HEK293 (cell line): ENCODE measurements at regions not wholly inside any gene's neighbourhood (a gene's known extent, or its start where the extent isn't known, plus 50 kb on each side); places are given as distances from the start of the nearest gene placed in this dataset.

Source experiments
- BCL6B ChIP-seq: fragments of 450-650 bp; formaldehyde crosslinking; IDR thresholded peaks from 2 replicates; pipeline ENCODE4 v1.5.1; 2017; ENCODE audit warnings: missing biosample characterization, missing genetic modification characterization
- EGR2 ChIP-seq: fragments of 450-650 bp; formaldehyde crosslinking; IDR thresholded peaks from 2 replicates; pipeline ENCODE4 v1.5.1; 2016; ENCODE audit warnings: low read depth, missing biosample characterization, missing genetic modification characterization
- GLI2 ChIP-seq: fragments of 450-650 bp; formaldehyde crosslinking; IDR thresholded peaks from 2 replicates; pipeline ENCODE4; 2017; ENCODE audit warnings: missing biosample characterization, missing genetic modification characterization, low read depth, borderline replicate concordance
- HIC1 ChIP-seq: fragments of 450-650 bp; formaldehyde crosslinking; IDR thresholded peaks from 2 replicates; pipeline ENCODE4 v1.5.1; 2016; ENCODE audit warnings: missing biosample characterization, missing genetic modification characterization
- IKZF3 ChIP-seq: fragments of 450-650 bp; IDR thresholded peaks from 2 replicates; pipeline ENCODE4 v1.5.0; 2018; ENCODE audit warnings: missing biosample characterization, mild to moderate bottlenecking, missing genetic modification characterization, moderate library complexity
- KLF1 ChIP-seq: fragments of 450-650 bp; formaldehyde crosslinking; IDR thresholded peaks from 2 replicates; pipeline ENCODE4 v1.5.1; 2016; ENCODE audit warnings: missing biosample characterization, missing genetic modification characterization
- SETDB1 ChIP-seq: IDR thresholded peaks from one replicate; pipeline ENCODE4 v1.6.1; 2017; ENCODE audit warnings: mild to moderate bottlenecking, low read length, moderate library complexity, mixed read lengths; ENCODE audit not compliant: insufficient read length
- SP2 ChIP-seq: fragments of 450-650 bp; formaldehyde crosslinking; IDR thresholded peaks from 2 replicates; pipeline ENCODE4 v1.5.1; 2016; ENCODE audit warnings: missing biosample characterization, missing genetic modification characterization
- WT1 ChIP-seq: fragments of 450-650 bp; formaldehyde crosslinking; IDR thresholded peaks from 2 replicates; pipeline ENCODE4 v1.5.1; 2016; ENCODE audit warnings: missing biosample characterization, missing genetic modification characterization
- ZBTB44 ChIP-seq: fragments of 450-650 bp; IDR thresholded peaks from 2 replicates; pipeline ENCODE4 v1.5.1; 2018; ENCODE audit warnings: missing biosample characterization, mild to moderate bottlenecking, missing genetic modification characterization
- ZBTB6 ChIP-seq: fragments of 450-650 bp; formaldehyde crosslinking; IDR thresholded peaks from 2 replicates; pipeline ENCODE4 v1.5.1; 2017; ENCODE audit warnings: missing biosample characterization, missing genetic modification characterization
- ZFHX2 ChIP-seq: fragments of 450-650 bp; formaldehyde crosslinking; conservative IDR thresholded peaks from 2 replicates; pipeline ENCODE4 v1.5.1; 2016; ENCODE audit warnings: missing biosample characterization, missing genetic modification characterization
- ZFP3 ChIP-seq: fragments of 450-650 bp; formaldehyde crosslinking; IDR thresholded peaks from 2 replicates; pipeline ENCODE4 v1.5.1; 2016; ENCODE audit warnings: low read depth, missing biosample characterization, missing genetic modification characterization
- ZNF2 ChIP-seq: fragments of 450-650 bp; formaldehyde crosslinking; IDR thresholded peaks from 2 replicates; pipeline ENCODE4 v1.5.1; 2016; ENCODE audit warnings: missing biosample characterization, missing genetic modification characterization
- ZNF211 ChIP-seq: fragments of 450-650 bp; formaldehyde crosslinking; IDR thresholded peaks from 2 replicates; pipeline ENCODE4 v1.5.1; 2016; ENCODE audit warnings: low read depth, missing biosample characterization, missing genetic modification characterization
- ZNF239 ChIP-seq: fragments of 450-650 bp; formaldehyde crosslinking; IDR thresholded peaks from 2 replicates; pipeline ENCODE4 v1.5.1; 2016; ENCODE audit warnings: missing biosample characterization, missing genetic modification characterization
- ZNF248 ChIP-seq: fragments of 450-650 bp; formaldehyde crosslinking; IDR thresholded peaks from 2 replicates; pipeline ENCODE4 v1.5.1; 2017; ENCODE audit warnings: missing biosample characterization, missing genetic modification characterization
- ZNF362 ChIP-seq: fragments of 450-650 bp; formaldehyde crosslinking; IDR thresholded peaks from 2 replicates; pipeline ENCODE4 v1.5.1; 2016; ENCODE audit warnings: missing biosample characterization, missing genetic modification characterization
- ZNF404 ChIP-seq: fragments of 450-650 bp; formaldehyde crosslinking; IDR thresholded peaks from 2 replicates; pipeline ENCODE4 v1.5.1; 2017; ENCODE audit warnings: missing biosample characterization, missing genetic modification characterization
- ZNF433 ChIP-seq: fragments of 450-650 bp; formaldehyde crosslinking; IDR thresholded peaks from 2 replicates; pipeline ENCODE4 v1.5.1; 2016; ENCODE audit warnings: missing biosample characterization, missing genetic modification characterization, low read depth
- ZNF501 ChIP-seq: fragments of 450-650 bp; formaldehyde crosslinking; IDR thresholded peaks from 2 replicates; pipeline ENCODE4 v1.5.1; 2016; ENCODE audit warnings: missing biosample characterization, missing genetic modification characterization
- ZNF529 ChIP-seq: fragments of 450-650 bp; formaldehyde crosslinking; IDR thresholded peaks from 2 replicates; pipeline ENCODE4 v1.5.1; 2017; ENCODE audit warnings: missing genetic modification characterization, missing biosample characterization; ENCODE audit not compliant: insufficient replicate concordance
- ZNF585B ChIP-seq: fragments of 450-650 bp; formaldehyde crosslinking; IDR thresholded peaks from 2 replicates; pipeline ENCODE4 v1.5.1; 2016; ENCODE audit warnings: missing biosample characterization, missing genetic modification characterization
- ZNF600 ChIP-seq: fragments of 450-650 bp; formaldehyde crosslinking; IDR thresholded peaks from 2 replicates; pipeline ENCODE4 v1.5.1; 2016; ENCODE audit warnings: missing biosample characterization, missing genetic modification characterization
- ZNF624 ChIP-seq: fragments of 450-650 bp; formaldehyde crosslinking; IDR thresholded peaks from 2 replicates; pipeline ENCODE4 v1.5.1; 2017; ENCODE audit warnings: missing biosample characterization, missing genetic modification characterization
- ZNF658 ChIP-seq: fragments of 450-650 bp; formaldehyde crosslinking; IDR thresholded peaks from 2 replicates; pipeline ENCODE4; 2016; ENCODE audit warnings: missing biosample characterization, missing genetic modification characterization
- ZNF707 ChIP-seq: fragments of 450-650 bp; formaldehyde crosslinking; IDR thresholded peaks from 2 replicates; pipeline ENCODE4 v1.5.1; 2016; ENCODE audit warnings: missing biosample characterization, missing genetic modification characterization
- ZNF792 ChIP-seq: fragments of 450-650 bp; formaldehyde crosslinking; IDR thresholded peaks from 2 replicates; pipeline ENCODE4 v1.5.1; 2016; ENCODE audit warnings: missing biosample characterization, missing genetic modification characterization
- ZSCAN18 ChIP-seq: fragments of 450-650 bp; formaldehyde crosslinking; IDR thresholded peaks from 2 replicates; pipeline ENCODE4 v1.5.1; 2016; ENCODE audit warnings: missing biosample characterization, missing genetic modification characterization
- ZSCAN30 ChIP-seq: fragments of 450-650 bp; IDR thresholded peaks from 2 replicates; pipeline ENCODE4 v1.5.1; 2018; ENCODE audit warnings: missing biosample characterization, mild to moderate bottlenecking, missing genetic modification characterization, moderate library complexity
- ZSCAN4 ChIP-seq: fragments of 450-650 bp; formaldehyde crosslinking; IDR thresholded peaks from 2 replicates; pipeline ENCODE4 v1.5.1; 2017; ENCODE audit warnings: missing biosample characterization, missing genetic modification characterization

- no peak for TF ChIP-seq KLF1 (tag by site-specific recombination)
- TF ChIP-seq ZSCAN4 (tag by site-specific recombination), result no peak
- 0 out of 2 replicates have a peak, but pooled peaks have one; percentile 15 for TF ChIP-seq ZSCAN30 (tag by site-specific recombination)
- no peak for TF ChIP-seq ZFHX2 (tag by site-specific recombination)
- TF ChIP-seq IKZF3 (tag by site-specific recombination), result no peak
- peak; percentile 99 for TF ChIP-seq ZNF600 (tag by site-specific recombination)
- no peak for TF ChIP-seq ZNF585B (tag by site-specific recombination)
- peak; percentile 51; the same call in 1 of the 2 replicates for TF ChIP-seq ZNF501 (tag by site-specific recombination)
- TF ChIP-seq ZNF404 (tag by site-specific recombination), result no peak
- no peak for TF ChIP-seq ZNF211
- TF ChIP-seq ZBTB44 (tag by site-specific recombination), result no peak; the same call in 1 of the 2 replicates
- no peak for TF ChIP-seq ZNF792 (tag by site-specific recombination)
- TF ChIP-seq GLI2 (tag by site-specific recombination), result no peak
- peak; percentile 73 for TF ChIP-seq WT1 (tag by site-specific recombination)
- TF ChIP-seq ZFP3, result no peak
- no peak for TF ChIP-seq ZNF433 (tag by site-specific recombination)
- TF ChIP-seq EGR2 (tag by site-specific recombination), result no peak
- TF ChIP-seq ZNF239, result no peak
- no peak for TF ChIP-seq ZSCAN18 (tag by site-specific recombination)
- no peak for TF ChIP-seq BCL6B (tag by site-specific recombination)
- no peak for TF ChIP-seq ZNF529
- no peak for TF ChIP-seq ZNF248 (tag by site-specific recombination)
- no peak for TF ChIP-seq ZBTB6 (tag by site-specific recombination)
- TF ChIP-seq SP2, result no peak
- no peak for TF ChIP-seq ZNF658 (tag by site-specific recombination)
- TF ChIP-seq HIC1 (tag by site-specific recombination), result no peak
- TF ChIP-seq ZNF624 (tag by site-specific recombination), result no peak
- no peak for TF ChIP-seq ZNF707 (tag by site-specific recombination)
- no peak for TF ChIP-seq ZNF2 (tag by site-specific recombination)
- peak; percentile 52 for TF ChIP-seq SETDB1
- no peak for TF ChIP-seq ZNF362 (tag by site-specific recombination)
Measured at GRCh38 chr1:168469690-168470089, 74.1 kb downstream of the XCL2 start (continued).
